ENCODE measurements at regions not wholly inside any gene's neighbourhood (a gene's known extent, or its start where the extent isn't known, plus 50 kb on each side); places are given as distances from the start of the nearest gene placed in this dataset.
"Not testable (repeated sequence)": the region's sequence is repeated elsewhere in the genome, so short reads cannot be mapped to it uniquely, and the experiment has no call there.

DNA sequence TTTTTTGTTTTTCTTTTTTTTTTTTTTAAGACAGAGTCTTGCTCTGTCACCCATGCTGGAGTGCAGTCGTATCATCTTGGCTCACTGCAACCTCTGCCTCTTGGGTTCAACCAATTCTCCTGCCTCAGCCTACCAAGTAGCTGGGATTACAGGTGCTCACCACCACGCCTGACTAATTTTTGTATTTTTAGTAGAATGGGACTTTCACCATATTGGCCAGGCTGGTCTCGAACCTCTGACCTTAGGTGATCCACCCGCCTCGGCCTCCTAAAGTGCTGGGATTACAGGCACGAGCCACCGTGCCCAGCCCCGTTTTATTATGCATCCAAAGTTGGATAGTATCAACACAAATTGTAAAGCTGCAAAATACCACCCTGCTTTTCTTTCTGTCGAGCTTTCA lies 154.9 kb downstream of the CRPPA start:
- not testable (repeated sequence) for DNase-seq (ENCODE audit: low read depth)

DNA sequence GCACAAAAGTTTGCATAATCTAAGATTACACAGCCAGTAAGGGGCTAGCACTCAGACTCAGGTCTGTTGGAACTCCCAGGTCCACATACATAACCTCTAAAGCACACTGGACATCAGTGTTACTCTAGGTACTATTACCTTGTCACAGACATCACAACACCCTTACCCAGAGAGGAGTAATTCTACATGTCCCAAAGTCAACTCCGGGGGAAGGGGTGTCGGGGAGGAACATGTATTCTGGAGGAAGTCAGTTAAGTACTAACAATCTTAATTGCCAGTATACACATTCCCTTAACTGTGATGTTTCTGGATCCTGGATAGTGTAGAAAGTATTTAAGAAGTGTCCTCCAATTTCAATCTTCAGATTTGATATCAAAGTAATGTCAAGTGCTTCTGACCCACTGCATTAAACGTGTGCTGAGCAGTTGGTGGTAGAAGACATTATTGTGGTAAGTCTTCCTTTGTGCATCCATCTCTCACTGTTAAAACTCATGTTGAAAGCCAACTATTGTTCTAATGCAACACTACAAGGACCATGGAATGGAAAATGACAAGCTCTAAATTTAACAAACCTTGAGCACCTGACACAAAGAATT lies 155.4 kb downstream of the CRPPA start:
- no peak for DNase-seq (ENCODE audit: low read depth)

DNA sequence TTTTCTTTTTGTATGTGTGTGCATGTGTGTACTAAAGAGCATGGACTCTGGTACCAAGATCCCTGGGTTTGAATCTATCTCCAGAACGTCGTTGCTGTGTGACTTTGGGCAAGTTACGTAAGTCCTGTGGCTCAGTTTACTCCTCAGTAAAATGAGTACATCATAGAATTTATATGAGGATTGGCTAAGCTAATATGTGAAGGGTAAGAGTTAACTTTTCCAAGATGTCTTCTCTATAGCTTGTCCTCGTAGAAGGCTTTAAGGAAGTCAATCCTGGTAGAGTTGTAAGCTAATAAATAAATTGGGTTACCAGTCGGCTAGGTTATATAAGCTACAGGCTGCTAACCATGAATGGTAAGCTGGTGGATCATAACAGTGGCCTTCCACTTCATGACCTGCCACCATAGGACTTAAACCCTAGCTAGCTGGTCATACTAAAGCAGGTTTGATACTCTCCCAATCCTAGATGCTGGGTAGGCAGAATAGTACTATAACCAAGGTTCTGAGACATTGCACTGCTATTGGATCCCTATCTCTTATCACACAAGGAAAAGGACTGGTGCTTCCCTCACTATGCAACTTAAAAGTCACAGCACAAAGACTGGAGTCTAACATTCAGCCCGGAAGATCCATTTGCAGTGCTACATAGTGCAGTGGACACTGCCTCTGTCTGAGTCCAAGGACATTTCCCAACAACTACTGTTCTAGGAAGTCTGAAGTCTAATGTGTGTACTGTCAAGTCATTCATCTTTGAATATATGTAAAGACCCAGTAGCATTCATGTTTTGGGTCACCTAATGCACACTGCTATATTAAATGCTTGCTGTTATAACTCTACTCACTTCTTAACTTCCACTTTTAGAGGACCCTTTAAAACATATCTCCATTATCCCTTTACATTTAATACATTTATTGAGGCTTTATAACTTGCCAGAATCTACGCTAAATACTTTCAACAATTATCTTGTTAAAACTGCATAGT lies 156.2 kb downstream of the CRPPA start:
- DNase-seq (ENCODE audit: low read depth) = no peak

DNA sequence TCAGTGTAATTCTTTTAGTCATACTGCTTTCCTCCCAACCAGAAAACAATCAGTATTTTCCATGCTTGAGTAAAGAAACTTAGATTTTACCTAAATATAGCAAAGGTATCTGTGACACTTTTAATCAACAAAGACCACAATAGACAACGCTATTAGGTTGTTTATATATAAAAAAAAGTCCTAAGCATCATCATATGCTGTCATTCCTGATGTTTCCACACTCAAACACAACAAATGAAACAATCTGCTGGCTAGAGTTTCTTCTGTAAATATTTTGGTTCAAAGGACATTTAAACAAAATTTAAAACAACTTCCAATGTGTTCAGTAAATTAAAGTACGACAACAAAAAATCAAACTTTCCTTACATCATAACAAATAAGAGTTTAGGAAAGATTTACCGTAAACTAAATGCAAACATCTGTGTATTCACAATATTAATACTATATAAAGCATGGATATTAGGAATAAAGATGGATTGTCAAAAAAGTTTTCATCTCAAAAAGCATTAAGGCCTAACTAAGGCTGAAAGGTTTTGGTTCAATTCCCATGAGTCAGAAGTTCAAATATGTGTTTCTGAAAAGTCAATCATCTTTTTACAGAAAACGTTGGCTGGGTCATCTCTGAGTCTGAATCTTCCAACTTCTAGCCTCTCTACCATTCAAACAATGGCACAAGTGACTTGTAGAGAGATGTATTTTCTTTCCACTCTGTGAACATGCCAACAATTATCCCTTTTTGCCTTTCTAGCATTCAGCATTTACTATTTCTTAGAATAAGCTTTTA lies 157.1 kb downstream of the CRPPA start:
- DNase-seq (ENCODE audit: low read depth) = no peak

DNA sequence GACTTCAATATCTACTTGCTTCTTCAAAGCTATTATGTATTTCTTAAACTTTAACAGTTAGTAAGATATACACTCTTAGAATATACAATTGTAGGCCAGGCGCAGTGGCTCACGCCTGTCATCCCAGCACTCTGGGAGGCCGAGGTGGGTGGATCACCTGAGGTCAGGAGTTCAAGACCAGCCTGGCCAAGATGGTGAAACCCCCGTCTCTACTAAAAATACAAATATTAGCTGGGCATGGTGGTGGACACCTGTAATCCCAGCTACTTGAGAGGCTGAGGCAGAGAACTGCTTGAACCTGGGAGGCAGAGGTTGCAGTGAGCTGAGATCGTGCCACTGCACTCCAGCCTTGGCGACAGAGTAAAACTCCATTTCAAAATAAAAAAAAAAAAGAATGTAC lies 158.0 kb downstream of the CRPPA start:
- not testable (repeated sequence) for DNase-seq (ENCODE audit: low read depth)

DNA sequence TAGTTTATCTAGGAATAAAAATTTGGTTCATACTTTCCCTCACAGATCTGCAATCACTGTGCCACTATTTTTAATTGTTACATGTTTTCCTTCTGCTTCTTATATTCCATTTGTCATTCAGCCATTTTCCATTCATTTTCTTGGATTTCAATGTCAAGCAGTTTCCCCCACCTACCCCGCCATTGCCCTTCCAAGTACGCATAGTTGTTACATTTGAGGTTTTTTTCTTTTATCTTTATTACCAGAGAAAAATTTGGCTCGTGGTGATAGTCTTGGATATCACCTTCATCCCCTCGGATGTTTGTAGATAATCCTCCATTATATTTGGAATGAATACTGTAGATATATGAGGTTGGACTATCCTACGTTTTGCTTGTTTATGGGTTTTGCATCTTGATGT lies 159.7 kb downstream of the CRPPA start:
- no peak for DNase-seq (ENCODE audit: low read depth)

DNA sequence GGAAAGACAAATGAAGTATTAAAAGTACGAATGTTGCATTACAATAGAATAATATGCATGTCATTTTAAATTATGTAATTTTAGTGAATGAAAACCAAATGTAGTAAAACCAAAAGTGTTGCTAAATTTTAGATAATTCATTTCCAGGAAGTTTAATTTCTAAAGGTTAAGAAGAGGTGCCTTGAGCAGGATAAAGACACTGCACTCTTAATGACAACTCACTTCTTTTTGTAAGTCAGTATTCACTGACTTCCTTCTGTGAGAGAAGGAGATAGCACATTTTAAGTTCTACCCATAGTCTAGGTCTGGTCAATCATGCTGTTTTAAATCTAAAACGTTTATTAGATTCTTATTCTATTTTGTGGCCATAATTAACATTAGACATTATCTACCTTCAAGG lies 160.2 kb downstream of the CRPPA start:
- no peak for DNase-seq (ENCODE audit: low read depth)

DNA sequence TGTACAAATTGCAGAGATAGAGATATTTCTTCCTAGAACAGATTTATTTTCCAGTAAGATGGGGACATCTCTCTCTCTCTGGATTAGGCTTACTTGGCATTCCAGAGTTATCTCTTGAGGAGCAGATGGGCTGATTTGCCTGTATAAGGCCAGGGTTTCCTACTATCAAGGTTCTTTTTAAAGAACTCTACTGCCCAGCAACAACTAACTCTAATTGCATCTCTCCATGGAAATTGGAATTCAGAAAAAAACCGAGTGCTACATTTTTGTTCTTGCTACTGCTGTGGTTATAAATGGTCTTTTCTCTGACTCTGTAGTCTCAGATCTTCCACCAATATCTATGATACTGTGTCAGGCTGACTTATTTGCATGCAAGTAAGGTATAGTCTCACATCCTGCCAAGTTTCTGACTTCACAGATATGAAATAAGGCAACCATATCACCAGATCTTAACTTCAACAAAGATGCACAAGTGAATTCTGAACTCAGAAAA lies 161.1 kb downstream of the CRPPA start:
- DNase-seq (ENCODE audit: low read depth) = no peak

DNA sequence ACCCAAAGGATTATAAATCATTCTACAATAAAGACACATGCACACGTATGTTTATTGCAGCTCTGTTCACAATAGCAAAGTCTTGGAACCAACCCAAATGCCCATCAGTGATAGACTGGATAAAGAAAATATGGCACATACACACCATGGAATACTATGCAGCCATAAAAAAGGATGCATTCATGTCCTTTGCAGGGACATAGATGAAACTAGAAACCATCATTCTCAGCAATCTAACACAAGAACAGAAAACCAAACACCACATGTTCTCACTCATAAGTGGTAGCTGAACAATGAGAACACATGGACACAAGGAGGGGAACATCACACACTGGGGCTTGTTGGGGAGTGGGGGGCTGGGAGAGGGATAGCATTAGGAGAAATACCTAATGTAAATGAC lies 164.9 kb downstream of the CRPPA start:
- not testable (repeated sequence) for DNase-seq (ENCODE audit: low read depth)

DNA sequence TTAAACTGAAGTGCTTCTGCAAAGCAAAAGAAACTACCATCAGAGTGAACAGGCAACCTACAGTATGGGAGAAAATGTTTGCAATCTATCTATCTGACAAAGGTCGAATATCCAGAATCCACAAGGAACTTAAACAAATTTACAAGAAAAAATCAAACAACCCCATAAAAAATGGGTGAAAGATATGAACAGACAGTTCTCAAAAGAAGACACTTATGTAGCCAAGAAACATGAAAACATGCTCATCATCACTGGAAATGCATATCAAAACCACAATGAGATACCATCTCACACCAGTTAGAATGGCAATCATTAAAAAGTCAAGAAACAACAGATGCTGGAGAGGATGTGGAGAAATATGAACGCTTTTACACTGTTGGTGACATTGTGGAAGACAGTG lies 165.4 kb downstream of the CRPPA start:
- DNase-seq (ENCODE audit: low read depth) = not testable (repeated sequence)

DNA sequence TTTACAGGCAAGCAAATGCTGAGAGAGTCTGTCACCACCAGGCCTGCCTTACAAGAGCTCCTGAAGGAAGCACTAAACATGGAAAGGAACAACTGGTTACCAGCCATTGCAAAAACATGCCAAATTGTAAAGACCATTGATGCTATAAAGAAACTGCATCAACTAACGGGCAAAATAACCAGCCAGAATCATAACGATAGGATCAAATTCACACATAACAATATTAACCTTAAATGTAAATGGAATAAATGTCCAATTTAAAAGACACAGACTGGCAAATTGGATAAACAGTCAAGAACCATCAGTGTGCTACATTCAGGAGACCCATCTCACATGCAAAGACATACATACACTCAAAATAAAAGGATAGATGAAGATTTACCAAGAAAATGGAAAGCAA lies 170.7 kb downstream of the CRPPA start:
- not testable (repeated sequence) for DNase-seq (ENCODE audit: low read depth)

DNA sequence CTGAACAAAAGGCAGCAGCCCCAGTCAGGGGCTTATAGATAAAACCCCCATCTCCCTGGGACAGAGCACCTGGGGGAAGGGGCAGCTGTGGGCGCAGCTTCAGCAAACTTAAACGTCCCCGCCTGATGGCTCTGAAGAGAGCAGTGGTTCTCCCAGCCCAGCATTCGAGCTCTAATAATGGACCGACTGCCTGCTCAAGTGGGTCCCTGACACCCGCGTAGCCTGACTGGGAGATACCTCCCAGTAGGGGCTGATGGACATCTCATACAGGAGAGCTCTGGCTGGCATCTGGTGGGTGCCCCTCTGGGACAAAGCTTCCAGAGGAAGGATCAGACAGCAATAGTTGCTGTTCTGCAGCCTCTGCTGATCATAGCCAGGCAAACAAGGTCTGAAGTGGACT lies 172.1 kb downstream of the CRPPA start:
- DNase-seq (ENCODE audit: low read depth) = not testable (repeated sequence)

DNA sequence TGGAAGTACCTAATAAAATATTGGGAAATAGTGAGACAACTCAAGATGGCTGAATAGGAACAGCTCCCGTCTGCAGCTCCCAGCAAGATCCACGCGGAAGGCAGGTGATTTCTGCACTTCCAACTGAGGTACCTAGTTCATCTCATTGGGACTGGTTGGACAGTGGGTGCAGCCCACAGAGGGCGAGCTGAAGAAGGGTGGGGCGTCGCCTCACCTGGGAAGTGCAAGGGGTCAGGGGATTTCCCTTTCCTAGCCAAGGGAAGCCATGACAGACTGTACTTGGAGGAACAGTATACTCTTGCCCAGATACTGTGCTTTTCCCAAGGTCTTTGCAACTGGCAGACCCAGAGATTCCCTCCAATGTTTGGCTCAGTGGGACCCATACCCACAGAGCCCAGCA lies 172.8 kb downstream of the CRPPA start:
- not testable (repeated sequence) for DNase-seq (ENCODE audit: low read depth)

DNA sequence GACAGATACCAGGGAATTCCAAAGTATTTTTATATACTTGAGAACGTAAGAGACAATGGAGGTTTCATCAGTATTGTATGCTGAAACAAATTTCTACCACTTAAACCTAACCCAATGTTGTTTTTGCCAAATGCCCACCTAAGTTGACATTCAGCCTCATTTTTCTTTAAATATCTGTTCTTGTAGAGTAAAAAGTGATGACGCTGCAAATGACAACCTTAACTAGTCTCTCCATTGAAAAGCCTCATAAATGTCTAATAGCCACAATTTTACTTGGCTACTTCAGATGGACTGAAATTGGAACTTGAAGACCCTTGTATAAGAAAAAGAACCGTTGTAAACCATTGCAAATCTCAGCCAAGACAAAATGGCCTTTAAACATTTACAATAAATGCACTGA lies 176.9 kb downstream of the CRPPA start:
- no peak for DNase-seq (ENCODE audit: low read depth)

DNA sequence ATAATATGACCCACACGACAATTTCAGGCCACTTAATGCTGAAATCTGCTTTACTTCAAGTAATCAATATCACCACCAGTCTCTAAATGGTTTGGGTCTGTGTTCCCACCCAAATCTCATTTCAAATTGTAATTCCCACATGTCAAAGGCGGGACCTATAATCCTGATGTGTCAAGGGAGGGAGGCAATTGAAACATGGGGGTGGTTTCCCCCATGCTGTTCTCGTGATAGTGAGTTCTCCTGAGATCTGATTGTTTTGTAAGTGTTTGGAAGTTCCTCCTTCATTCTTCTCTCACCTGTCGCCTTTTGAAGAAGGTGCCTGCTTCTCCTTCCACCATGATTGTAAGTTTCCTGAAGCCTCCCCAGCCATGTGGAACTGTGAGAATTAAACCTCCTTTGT lies 178.4 kb downstream of the CRPPA start:
- no peak for DNase-seq (ENCODE audit: low read depth)

DNA sequence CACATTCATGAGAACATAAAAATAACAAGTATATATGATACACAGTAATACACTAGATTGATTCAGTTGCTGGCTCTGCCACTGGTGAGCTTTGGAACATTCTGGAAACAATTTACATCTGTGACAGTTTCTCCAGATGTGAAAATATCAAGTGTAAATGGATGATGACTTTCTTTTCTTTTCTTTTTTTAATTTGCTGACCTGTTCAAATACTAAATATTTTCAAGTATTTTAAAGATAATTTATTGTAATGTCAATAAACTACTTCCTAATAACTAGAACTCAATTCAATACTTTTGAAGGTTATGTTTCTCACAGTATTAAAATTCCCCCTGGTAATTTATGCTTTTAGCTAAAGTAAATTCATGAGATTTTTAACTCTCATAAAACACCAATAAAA lies 180.3 kb downstream of the CRPPA start:
- no peak for DNase-seq (ENCODE audit: low read depth)

DNA sequence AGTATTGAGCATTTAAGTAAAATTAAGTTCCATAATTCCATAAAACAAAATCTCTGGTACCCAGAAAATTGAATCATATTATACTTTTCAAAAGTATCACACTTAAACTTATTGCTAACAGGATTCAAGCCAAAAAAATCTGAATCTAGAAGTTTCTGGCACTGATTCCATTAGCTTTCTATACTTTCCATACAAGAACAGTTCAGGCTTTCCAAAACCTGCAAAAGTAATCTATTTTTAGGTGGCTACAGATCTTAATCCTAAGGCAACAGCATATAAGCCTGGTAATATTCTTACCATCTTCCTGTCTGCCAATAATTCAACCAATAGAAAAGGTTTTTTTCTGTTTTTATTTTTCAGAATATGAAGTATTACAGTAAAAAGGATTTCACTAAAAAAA lies 185.0 kb downstream of the CRPPA start:
- DNase-seq (ENCODE audit: low read depth) = no peak

DNA sequence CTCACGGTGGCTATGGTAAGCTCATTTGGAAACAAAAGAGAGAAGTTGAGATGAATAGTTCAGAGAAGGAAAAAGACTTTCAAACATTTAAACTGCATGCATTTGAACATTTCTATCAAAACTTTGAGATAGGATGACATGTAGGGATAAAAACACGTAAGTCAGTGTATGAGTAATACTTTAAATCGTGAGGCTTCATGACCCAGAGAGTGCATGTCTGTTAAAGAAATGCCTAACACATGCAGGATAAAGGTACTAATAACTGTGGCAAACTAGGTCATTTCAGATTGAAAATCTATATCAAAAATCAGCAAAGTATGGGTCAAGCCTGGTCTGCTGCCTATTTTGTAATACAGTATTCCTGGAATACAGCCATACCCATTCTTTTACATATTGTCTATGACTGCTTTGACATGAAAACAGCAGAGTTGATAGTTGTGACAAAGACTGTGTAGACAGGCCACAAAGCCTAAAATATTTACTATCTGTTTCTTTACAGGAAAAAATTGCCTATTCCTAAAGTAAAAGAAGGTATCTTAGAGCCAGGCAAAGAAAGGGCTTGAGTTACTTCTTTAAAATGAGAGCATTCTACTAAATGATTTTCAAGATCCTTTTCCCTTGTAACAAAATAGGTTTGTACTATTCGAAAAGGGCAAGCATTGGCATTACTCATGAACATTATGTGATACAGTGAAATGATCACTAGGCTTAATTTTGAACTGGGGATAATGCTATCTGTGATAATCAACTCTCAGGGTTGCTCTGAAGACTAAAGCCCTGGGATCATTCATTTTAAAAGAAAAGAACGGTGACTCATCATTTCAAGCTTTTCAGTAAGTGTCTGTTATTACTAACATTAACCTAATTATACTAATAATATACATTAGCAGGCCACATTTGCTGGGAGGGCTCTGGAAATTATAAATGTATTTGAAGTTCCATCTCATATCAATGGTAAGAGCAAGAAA lies 185.9 kb downstream of the CRPPA start:
- DNase-seq (ENCODE audit: low read depth) = no peak

DNA sequence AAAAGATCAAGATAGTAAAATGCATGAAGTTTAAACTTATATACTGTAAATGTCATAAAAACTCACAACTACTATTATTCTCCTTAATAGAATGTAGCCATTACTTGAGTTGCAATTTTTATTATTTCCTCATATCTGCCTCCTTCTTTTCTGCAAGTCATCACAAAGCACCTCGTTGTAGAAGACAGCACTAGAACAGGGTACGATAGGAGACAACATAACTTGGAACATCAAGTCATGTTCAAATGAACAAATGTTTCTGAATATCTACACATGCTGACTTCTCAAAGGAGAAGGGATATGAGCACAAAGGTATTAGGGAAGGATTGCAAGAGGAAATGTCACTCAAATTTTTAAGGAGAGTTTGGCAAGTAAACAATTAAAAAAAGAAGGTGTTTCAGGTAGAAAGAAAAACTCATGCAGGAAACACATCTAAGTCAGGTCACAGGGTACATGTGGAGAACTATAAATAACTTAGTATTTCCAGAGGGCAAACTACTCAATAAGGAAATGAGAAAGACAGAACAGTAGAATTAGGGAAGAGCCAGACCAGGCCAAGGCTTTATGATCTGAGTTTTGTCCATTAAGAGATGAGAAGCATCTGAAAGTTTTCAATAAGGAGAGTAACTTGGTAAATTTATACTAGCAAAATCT lies 186.7 kb downstream of the CRPPA start:
- no peak for DNase-seq (ENCODE audit: low read depth)

DNA sequence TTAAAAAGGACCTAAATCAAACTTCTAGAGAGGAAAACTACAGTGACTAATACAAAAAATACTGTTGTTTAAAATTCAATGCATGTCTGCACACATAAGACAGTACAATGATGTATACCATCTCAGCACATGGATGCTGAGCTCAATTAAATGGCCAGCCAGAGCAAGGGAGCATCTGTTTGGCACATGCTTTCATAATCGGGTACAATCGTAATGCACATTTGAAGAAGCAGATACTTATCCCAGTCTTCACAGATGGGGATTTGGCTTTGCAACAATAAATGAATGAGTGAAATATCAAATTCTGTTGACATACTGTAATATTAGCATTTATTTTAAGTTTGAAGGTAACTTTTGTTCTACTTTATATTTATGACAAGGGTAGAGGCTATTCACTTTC lies 187.8 kb downstream of the CRPPA start:
- DNase-seq (ENCODE audit: low read depth) = no peak

DNA sequence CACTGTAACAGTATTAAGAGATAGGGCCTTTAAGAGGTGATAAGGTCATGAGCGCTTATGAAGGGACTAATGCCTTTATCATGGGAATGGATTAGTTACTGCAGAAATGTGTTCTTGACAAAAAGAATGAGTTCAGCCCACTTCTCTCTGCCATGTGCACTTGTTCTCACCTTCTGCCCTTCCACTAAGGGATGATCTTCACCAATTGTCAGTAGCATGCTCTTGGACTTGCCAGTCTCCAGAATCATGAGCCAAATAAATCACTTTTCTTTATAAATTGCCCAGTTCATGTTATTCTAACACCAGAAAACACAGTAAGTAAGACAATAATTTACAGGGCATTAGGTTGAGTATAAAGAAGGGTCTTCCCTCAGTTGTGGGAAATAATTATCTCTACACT lies 189.1 kb downstream of the CRPPA start:
- no peak for DNase-seq (ENCODE audit: low read depth)

Data from stimulated activated CD8-positive, alpha-beta memory T cell treated with anti-CD3 and anti-CD28 coated beads, Interleukin-12 subunit alpha, Interleukin-12 subunit beta, amount 100 ng/mL, for 4 hours (primary cell).